ENCODE measurements at regions not wholly inside any gene's neighbourhood (a gene's known extent, or its start where the extent isn't known, plus 50 kb on each side); places are given as distances from the start of the nearest gene placed in this dataset.
"Not testable (repeated sequence)": the region's sequence is repeated elsewhere in the genome, so short reads cannot be mapped to it uniquely, and the experiment has no call there.

DNA sequence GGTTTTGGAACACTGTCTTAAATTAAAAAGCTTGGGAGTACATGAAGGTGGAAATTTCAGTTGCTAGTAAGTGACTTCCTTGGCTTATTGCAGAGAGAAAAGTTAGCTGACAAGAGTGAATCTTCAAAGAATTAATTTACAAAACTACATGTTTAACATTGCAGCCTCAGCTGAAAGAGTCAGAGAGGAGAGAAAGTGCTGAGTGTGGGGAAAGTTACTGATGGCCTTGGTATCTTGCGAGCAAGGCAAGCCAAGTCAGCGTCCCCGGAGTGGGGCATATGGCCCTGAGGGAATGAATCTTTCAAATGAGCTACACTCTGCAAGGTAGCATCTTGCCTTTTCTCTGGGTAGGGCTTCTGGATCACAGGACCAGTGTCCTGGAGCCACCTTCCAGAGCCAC lies 131.3 kb downstream of the LPIN1 start:
- no peak for DNase-seq

- DNase-seq = not testable (repeated sequence)
These were observed 138.8 kb downstream of the LPIN1 start for GRCh38 chr2:11885253-11885652.

DNA sequence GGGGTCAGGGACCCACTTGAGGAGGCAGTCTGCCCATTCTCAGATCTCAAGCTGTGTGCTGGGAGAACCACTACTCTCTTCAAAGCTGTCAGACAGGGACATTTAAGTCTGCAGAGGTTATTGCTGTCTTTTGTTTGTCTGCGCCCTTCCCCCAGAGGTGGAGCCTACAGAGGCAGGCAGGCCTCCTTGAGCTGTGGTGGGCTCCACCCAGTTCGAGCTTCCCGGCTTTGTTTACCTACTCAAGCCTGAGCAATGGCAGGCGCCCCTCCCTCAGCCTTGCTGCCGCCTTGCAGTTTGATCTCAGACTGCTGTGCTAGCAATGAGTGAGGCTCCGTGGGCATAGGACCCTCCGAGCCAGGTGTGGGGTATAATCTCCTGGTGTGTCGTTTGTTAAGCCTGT lies 140.5 kb downstream of the LPIN1 start:
- not testable (repeated sequence) for DNase-seq

DNA sequence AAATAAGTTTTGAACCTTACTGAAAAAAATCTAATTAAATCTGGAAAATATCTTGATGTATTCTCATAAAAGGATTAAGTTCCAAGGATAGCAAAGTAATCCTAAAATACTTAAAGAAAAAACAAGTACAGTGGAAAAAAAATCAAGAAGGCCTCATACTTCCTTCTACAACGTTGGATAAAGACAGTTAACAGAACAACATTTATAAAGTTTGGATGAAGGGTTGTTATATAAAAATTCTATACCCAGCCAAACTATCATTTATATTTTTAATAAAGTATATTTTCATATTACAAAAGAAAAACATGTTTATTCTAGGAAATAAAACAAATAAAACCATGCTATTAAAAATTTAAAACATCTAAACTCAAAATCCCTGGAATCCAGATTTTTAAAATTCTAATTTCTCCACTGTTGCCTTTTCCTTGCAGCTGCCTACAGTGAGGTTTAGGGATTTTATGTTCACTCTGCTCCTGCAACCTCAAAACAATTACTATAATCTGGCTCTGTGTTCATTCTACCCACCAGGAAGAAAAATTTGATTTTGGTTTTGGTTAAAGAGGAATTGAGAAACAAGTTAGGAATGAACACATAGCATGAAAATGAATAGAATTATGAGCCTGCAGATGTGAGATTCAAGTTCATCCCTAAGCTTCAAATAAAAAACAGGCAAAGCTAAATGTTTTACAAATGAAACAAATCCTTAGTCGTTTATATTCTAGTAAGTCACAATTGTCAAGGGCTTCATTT lies 142.8 kb downstream of the LPIN1 start:
- no peak for DNase-seq

- DNase-seq = no peak
These were observed 143.4 kb downstream of the LPIN1 start for GRCh38 chr2:11889854-11890253.

- DNase-seq = no peak
These were observed 144.6 kb downstream of the LPIN1 start for GRCh38 chr2:11891028-11891427.

- DNase-seq = no peak
These were observed 145.4 kb downstream of the LPIN1 start for GRCh38 chr2:11891671-11892440.

GRCh38 chr2:11896386-11896785 lies 150.0 kb downstream of the LPIN1 start:
- no peak for DNase-seq

- no peak for DNase-seq
These were observed 152.1 kb downstream of the LPIN1 start for GRCh38 chr2:11898576-11898975.

- DNase-seq = no peak
These were observed 152.9 kb downstream of the LPIN1 start for GRCh38 chr2:11899264-11899818.

DNA sequence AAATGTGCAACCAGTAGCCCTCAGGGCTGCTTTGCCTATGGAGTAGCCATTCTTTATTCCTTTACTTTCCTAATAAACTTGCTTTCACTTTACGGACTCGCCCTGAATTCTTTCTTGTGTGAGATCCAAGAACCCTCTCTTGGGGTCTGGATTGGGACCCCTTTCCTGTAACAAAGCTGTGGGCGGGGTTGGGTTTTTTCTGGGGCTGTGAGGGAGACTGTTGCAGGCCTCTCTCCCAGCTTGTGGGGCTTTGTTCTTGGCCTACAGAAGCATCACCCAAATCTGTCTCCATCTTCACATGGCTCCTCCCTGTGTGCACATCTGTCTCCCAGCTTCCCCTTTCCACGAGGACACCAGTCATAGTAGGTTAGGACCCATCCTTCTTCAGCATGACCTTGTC lies 154.5 kb downstream of the LPIN1 start:
- DNase-seq = not testable (repeated sequence)

GRCh38 chr2:11901351-11902069 lies 155.1 kb downstream of the LPIN1 start:
- DNase-seq = no peak

DNA sequence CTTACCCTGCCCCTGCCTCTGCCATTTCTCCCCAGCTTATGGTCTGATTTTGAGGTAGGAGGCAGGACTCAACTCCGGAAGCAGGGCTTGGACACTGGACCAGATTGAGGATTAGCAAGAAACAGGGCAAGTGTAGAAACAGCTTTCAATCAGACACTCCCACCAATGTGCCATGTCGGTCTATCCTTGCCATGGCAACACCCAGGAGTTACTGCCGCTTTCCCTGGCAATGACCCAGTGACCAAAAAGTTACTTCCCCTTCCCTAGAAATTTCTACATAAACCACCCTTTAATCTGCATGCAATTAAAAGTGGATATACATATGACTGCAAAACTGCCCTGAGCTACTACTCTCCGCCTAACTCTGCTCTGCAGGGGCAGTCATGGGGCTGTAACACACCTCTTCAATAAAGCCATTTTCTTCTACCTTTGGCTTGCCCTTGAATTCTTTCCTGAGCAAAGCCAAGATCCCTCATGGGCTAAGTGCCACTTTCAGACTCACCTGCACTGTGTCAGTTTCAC lies 156.7 kb downstream of the LPIN1 start:
- DNase-seq = no peak

DNA sequence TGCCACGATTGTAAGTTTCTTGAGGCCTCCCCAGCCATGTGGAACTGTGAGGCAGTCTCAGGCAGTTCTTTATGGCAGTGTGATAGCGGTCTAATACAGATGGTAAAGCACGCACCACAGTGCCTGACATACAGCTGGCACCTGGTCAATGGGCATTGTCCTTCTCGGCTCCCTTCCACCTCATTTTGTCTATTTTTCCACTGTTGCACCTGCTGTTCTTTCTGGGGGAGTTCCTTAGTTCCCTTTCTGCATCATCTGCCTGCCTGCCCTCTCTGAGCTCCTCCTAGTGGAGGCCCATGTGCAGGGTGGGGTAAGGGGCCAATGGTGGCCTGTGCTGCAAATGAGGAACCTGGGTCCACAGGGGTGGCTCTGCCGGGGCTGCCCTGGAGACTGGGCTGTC lies 157.6 kb downstream of the LPIN1 start:
- DNase-seq = no peak

DNA sequence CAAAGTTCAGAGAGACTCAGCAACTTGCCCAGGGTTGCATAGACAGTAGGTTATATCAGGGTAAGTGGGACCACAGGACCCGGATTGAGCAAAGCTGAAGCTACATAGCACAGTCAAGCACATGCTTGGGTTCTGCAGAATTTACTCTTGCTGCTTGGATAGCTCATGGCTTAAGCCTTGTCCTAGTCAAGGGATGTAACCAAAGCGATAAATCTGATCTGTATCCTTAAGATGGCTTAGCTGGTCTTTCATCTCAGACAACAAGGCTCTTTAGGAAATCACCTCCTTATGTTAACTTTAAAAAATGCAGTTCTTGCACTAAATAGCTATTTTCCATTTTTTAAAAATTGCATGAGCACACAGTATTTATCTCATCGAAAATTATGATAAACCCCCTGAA lies 158.5 kb downstream of the LPIN1 start:
- no peak for DNase-seq

GRCh38 chr2:11907190-11907589 lies 160.8 kb downstream of the LPIN1 start:
- DNase-seq = no peak

GRCh38 chr2:11910971-11911370 lies 164.5 kb downstream of the LPIN1 start:
- DNase-seq = no peak

DNA sequence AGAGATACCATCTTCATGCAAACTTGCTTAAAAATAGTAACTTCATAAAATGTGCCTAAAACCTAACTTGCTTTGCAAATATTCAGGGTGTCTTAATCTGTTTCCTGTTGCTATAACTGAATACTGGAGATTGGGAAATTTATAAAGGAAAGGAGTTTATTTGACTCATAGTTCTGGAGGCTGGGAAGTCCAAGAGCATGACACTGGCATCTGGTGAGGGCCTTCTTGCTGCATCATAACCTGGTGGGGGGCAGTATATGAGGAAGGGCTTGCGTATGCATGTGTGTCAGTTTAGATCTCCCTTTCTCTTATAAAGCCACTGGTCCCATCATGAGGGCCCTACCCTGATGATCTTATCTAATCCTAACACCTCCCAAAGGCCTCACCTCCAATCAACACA lies 166.5 kb downstream of the LPIN1 start:
- DNase-seq = no peak

DNA sequence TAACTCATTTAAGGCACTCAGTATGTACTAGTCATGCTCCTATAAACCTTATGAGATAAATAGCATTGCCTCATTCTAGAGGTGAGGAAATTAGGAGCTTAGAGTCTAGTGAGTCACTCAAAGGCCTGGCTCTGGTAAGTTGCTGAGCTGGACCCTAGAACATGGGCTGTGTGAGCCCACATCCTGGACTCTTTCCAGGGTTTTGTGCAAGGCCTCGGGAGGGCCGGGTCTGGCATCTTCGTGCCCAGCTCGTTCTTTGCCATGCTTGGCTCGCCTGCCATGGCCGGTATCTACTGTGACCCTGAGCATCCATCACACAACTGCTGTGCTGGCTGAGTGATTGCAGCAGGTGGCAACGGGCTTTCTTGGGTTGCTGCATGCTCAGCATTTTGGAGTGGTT lies 168.0 kb downstream of the LPIN1 start:
- DNase-seq = no peak

- DNase-seq = no peak
These were observed 169.2 kb downstream of the LPIN1 start for GRCh38 chr2:11915650-11916049.

GRCh38 chr2:11919953-11920352 lies 173.5 kb downstream of the LPIN1 start:
- DNase-seq = no peak

DNA sequence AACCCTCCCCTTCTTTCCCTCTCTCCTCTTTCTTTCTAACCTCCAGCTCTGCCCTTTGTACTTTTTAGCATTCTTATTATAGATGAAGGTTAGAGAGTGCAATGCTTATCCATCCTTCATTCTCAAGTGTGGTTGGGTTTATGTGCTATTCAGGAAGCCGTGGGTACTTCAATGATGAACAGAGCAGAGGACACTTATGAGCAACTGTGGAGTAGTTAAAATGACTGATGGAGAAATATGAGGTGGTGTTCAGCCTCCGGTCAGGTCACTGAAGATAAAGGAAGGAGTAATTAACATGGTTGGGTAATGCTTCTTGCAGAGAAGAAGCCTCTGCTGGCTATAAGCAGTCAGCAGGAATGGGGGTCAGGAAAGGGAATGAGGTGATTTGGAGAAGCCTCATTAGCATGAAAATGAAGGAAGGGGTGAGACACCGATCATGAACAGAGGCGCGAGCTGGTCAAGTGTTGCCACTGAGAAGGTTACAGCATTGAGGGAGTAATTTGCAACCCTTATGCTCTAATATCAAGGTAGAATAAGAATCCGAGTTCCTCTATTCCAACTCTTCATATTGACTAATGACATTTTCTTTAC lies 174.7 kb downstream of the LPIN1 start:
- DNase-seq = no peak

GRCh38 chr2:11922294-11922693 lies 175.9 kb downstream of the LPIN1 start:
- no peak for DNase-seq

All from CD4-positive, alpha-beta T cell treated with Interleukin-10 for 1 hour (primary cell).